Activated CD8-positive, alpha-beta memory T cell treated with anti-CD3 and anti-CD28 coated beads, Interleukin-2, amount 50 U/mL, for 4 hours (primary cell): ENCODE measurements at regions not wholly inside any gene's neighbourhood (a gene's known extent, or its start where the extent isn't known, plus 50 kb on each side); places are given as distances from the start of the nearest gene placed in this dataset.
A peak's percentile ranks its signal among the peaks of the same experiment; 100 is the strongest.
"Not testable (repeated sequence)": the region's sequence is repeated elsewhere in the genome, so short reads cannot be mapped to it uniquely, and the experiment has no call there.

ENCODE experiments used
- DNase-seq: peaks from one replicate; pipeline ENCODE4 v3.0.0-alpha.2; 2020

- no peak for DNase-seq
These were observed 122.4 kb upstream of the SMURF2 start for GRCh38 chr17:64784353-64785010.

- DNase-seq: no peak
These were observed 121.6 kb upstream of the SMURF2 start for GRCh38 chr17:64783556-64784352.

- no peak for DNase-seq
These were observed 120.9 kb upstream of the SMURF2 start for GRCh38 chr17:64783031-64783461.

GRCh38 chr17:64781810-64782555, 119.9 kb upstream of the SMURF2 start:
- DNase-seq: no peak

GRCh38 chr17:64781014-64781756, 119.1 kb upstream of the SMURF2 start:
- DNase-seq: no peak

GRCh38 chr17:64780096-64781013, 118.2 kb upstream of the SMURF2 start:
- peak; percentile 73 for DNase-seq

GRCh38 chr17:64779376-64780095, 117.4 kb upstream of the SMURF2 start:
- no peak for DNase-seq

GRCh38 chr17:64779098-64779375, 116.9 kb upstream of the SMURF2 start:
- not testable (repeated sequence) for DNase-seq

GRCh38 chr17:64778240-64779097, 116.4 kb upstream of the SMURF2 start:
- peak; percentile 42 for DNase-seq

GRCh38 chr17:64777415-64778239, 115.5 kb upstream of the SMURF2 start:
- DNase-seq: no peak

- DNase-seq: peak; percentile 73
These were observed 114.8 kb upstream of the SMURF2 start for GRCh38 chr17:64776720-64777414.

- no peak for DNase-seq
These were observed 113.8 kb upstream of the SMURF2 start for GRCh38 chr17:64775701-64776570.

- DNase-seq: no peak
These were observed 112.9 kb upstream of the SMURF2 start for GRCh38 chr17:64774888-64775540.

- no peak for DNase-seq
These were observed 112.0 kb upstream of the SMURF2 start for GRCh38 chr17:64773836-64774761.

- DNase-seq: no peak
These were observed 111.3 kb upstream of the SMURF2 start for GRCh38 chr17:64773386-64773835.

- no peak for DNase-seq
These were observed 110.8 kb upstream of the SMURF2 start for GRCh38 chr17:64772845-64773299.
